HFFc6 (cell line): ENCODE measurements at regions not wholly inside any gene's neighbourhood (a gene's known extent, or its start where the extent isn't known, plus 50 kb on each side); places are given as distances from the start of the nearest gene placed in this dataset.

Experiments used
- DNase-seq: peaks from one replicate; pipeline ENCODE4 v3.0.0-alpha.2; 2018
- H3K27ac Mint-ChIP-seq: 2 replicates; pipeline ENCODE4 v1.8.0; 2020; ENCODE audit warnings: mild to moderate bottlenecking, mixed read lengths
- H3K27me3 Mint-ChIP-seq: 2 replicates; pipeline ENCODE4 v1.8.0; 2021; ENCODE audit warnings: mild to moderate bottlenecking, moderate library complexity, mixed read lengths; ENCODE audit not compliant: insufficient read depth
- H3K36me3 Mint-ChIP-seq: 2 replicates; pipeline ENCODE4 v1.8.0; 2021; ENCODE audit warnings: low read depth, mixed read lengths
- H3K4me1 Mint-ChIP-seq: 2 replicates; pipeline ENCODE4 v1.8.0; 2020; ENCODE audit warnings: low read depth, mixed read lengths
- H3K4me3 Mint-ChIP-seq: 2 replicates; pipeline ENCODE4 v1.8.0; 2020; ENCODE audit warnings: mild to moderate bottlenecking, moderate library complexity, mixed read lengths
- H3K9me3 Mint-ChIP-seq: 2 replicates; pipeline ENCODE4 v1.8.0; 2020; ENCODE audit warnings: mild to moderate bottlenecking, mixed read lengths
- CTCF ChIP-seq: fragments of 200-600 bp; sonication (generic); IDR thresholded peaks from 2 replicates; pipeline ENCODE4 v1.5.0; 2021; ENCODE audit warnings: antibody characterized with exemption, mild to moderate bottlenecking

- H3K36me3 Mint-ChIP-seq: peaks cover 5% of the 10 kb centered on the region; the same call in 1 of the 2 replicates
These were observed 118.4 kb upstream of the PTPRR start for GRCh38 chr12:71038960-71039359.

GRCh38 chr12:71036526-71036925, 116.0 kb upstream of the PTPRR start:
- H3K4me1 Mint-ChIP-seq: no peaks in the 10 kb centered on the region
- H3K9me3 Mint-ChIP-seq: peaks cover 44% of the 10 kb centered on the region
- DNase-seq: no peak
- H3K4me3 Mint-ChIP-seq: no peak overlapping the region
- peaks cover 5% of the 10 kb centered on the region; the same call in 1 of the 2 replicates for H3K36me3 Mint-ChIP-seq
- no peaks in the 10 kb centered on the region for H3K27me3 Mint-ChIP-seq
- no peak overlapping the region for H3K27ac Mint-ChIP-seq
- no peak for TF ChIP-seq CTCF

More at GRCh38 chr12:71038960-71039359, 118.4 kb upstream of the PTPRR start:
- no peak for TF ChIP-seq CTCF
- Mint-ChIP-seq H3K27ac (no peak overlapping the region), H3K9me3 (peaks cover 36% of the 10 kb centered on the region), H3K4me3 (no peak overlapping the region), H3K27me3 (no peaks in the 10 kb centered on the region), H3K4me1 (no peaks in the 10 kb centered on the region)
- DNase-seq: no peak

GRCh38 chr12:71032933-71033332, 112.4 kb upstream of the PTPRR start:
- no peak overlapping the region for H3K27ac Mint-ChIP-seq
- no peak for TF ChIP-seq CTCF
- no peaks in the 10 kb centered on the region for H3K36me3 Mint-ChIP-seq
- peaks cover 46% of the 10 kb centered on the region for H3K9me3 Mint-ChIP-seq
- H3K4me3 Mint-ChIP-seq: no peak overlapping the region
- no peak for DNase-seq
- H3K4me1 Mint-ChIP-seq: no peaks in the 10 kb centered on the region
- H3K27me3 Mint-ChIP-seq: peaks cover 2% of the 10 kb centered on the region; the same call in 1 of the 2 replicates

- peaks cover 2% of the 10 kb centered on the region; the same call in 1 of the 2 replicates for H3K27me3 Mint-ChIP-seq
- no peaks in the 10 kb centered on the region for H3K36me3 Mint-ChIP-seq
- no peak for DNase-seq
- no peak overlapping the region for H3K27ac Mint-ChIP-seq
- H3K4me1 Mint-ChIP-seq: no peaks in the 10 kb centered on the region
- no peak for TF ChIP-seq CTCF
- peaks cover 51% of the 10 kb centered on the region for H3K9me3 Mint-ChIP-seq
- no peak overlapping the region for H3K4me3 Mint-ChIP-seq
These were observed 108.8 kb upstream of the PTPRR start for GRCh38 chr12:71029302-71029701.

GRCh38 chr12:71027856-71028255, 107.3 kb upstream of the PTPRR start:
- Mint-ChIP-seq H3K4me1 (no peaks in the 10 kb centered on the region), H3K4me3 (no peak overlapping the region), H3K27ac (no peak overlapping the region), H3K36me3 (no peaks in the 10 kb centered on the region), H3K27me3 (peaks cover 2% of the 10 kb centered on the region; the same call in 1 of the 2 replicates), H3K9me3 (peaks cover 55% of the 10 kb centered on the region)
- TF ChIP-seq CTCF: no peak
- DNase-seq: no peak

- no peak for DNase-seq
- H3K9me3 Mint-ChIP-seq: peaks cover 41% of the 10 kb centered on the region
- no peaks in the 10 kb centered on the region for H3K4me1 Mint-ChIP-seq
- no peak overlapping the region for H3K27ac Mint-ChIP-seq
- no peak for TF ChIP-seq CTCF
- H3K4me3 Mint-ChIP-seq: no peak overlapping the region
- no peaks in the 10 kb centered on the region for H3K27me3 Mint-ChIP-seq
- H3K36me3 Mint-ChIP-seq: no peaks in the 10 kb centered on the region
These were observed 104.3 kb upstream of the PTPRR start for GRCh38 chr12:71024827-71025226.
